ENCODE measurements at regions not wholly inside any gene's neighbourhood (a gene's known extent, or its start where the extent isn't known, plus 50 kb on each side); places are given as distances from the start of the nearest gene placed in this dataset.
"Not testable (repeated sequence)": the region's sequence is repeated elsewhere in the genome, so short reads cannot be mapped to it uniquely, and the experiment has no call there.

DNA sequence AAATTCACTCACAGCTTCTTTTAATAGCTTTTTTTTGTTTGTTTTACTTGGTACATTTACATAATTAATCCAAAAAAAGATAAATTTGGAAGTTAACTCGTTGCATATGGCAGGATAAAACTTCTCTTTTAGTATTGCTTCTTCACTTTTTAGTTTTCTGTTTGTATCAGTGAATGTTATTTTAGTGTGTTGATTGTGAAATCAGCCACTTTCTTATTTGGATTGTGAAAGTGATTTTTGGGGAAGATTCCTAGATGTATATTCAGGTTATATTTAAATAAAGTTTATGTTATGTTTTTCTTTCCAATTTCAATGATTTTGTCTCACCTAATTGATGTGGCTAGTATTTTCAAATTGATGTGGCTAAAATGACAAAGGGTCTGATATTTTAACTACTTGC lies 693.9 kb upstream of the MGAT4C start:
- H3K4me1 Mint-ChIP-seq (ENCODE audit: low read depth), result no peaks in the 10 kb centered on the region
- TF ChIP-seq, protein P1, sequence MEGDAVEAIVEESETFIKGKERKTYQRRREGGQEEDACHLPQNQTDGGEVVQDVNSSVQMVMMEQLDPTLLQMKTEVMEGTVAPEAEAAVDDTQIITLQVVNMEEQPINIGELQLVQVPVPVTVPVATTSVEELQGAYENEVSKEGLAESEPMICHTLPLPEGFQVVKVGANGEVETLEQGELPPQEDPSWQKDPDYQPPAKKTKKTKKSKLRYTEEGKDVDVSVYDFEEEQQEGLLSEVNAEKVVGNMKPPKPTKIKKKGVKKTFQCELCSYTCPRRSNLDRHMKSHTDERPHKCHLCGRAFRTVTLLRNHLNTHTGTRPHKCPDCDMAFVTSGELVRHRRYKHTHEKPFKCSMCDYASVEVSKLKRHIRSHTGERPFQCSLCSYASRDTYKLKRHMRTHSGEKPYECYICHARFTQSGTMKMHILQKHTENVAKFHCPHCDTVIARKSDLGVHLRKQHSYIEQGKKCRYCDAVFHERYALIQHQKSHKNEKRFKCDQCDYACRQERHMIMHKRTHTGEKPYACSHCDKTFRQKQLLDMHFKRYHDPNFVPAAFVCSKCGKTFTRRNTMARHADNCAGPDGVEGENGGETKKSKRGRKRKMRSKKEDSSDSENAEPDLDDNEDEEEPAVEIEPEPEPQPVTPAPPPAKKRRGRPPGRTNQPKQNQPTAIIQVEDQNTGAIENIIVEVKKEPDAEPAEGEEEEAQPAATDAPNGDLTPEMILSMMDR (IDR thresholded peaks at IDR 0.05), result no peak

DNA sequence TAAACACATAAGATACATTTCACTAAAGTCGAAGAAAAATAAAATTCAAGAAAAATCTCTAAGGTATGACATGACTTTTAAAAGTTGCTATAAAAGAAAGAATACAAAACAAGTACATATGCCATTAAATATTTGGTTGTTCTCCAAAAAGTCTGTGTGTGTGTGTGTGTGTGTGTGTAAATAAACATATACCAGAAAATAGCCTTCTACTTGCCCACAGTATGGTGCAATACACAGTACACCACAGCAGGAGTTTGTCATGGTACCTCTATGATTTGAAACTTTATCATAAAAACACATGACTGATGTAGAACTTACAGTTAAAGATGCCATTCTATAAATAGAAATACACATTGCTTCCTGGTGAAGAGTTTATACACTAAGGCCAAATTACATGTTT lies 692.7 kb upstream of the MGAT4C start:
- peaks cover 18% of the 10 kb centered on the region for H3K9me3 Mint-ChIP-seq
- DNase-seq, result no peak
- no peaks in the 10 kb centered on the region for H3K27me3 Mint-ChIP-seq (ENCODE audit: insufficient read depth)
- TF ChIP-seq, protein P1 (IDR thresholded peaks at IDR 0.05), result no peak
- no peak overlapping the region for H3K4me3 Mint-ChIP-seq
- H3K4me1 Mint-ChIP-seq (ENCODE audit: low read depth), result no peaks in the 10 kb centered on the region
- H3K27ac Mint-ChIP-seq, result no peak overlapping the region
- no peaks in the 10 kb centered on the region for H3K36me3 Mint-ChIP-seq (ENCODE audit: low read depth)

More for the DNA sequence above, 693.9 kb upstream of the MGAT4C start:
- peaks cover 25% of the 10 kb centered on the region for H3K9me3 Mint-ChIP-seq
- no peak overlapping the region for H3K27ac Mint-ChIP-seq
- H3K27me3 Mint-ChIP-seq (ENCODE audit: insufficient read depth), result no peaks in the 10 kb centered on the region
- DNase-seq, result no peak
- H3K36me3 Mint-ChIP-seq (ENCODE audit: low read depth), result no peaks in the 10 kb centered on the region
- no peak overlapping the region for H3K4me3 Mint-ChIP-seq

DNA sequence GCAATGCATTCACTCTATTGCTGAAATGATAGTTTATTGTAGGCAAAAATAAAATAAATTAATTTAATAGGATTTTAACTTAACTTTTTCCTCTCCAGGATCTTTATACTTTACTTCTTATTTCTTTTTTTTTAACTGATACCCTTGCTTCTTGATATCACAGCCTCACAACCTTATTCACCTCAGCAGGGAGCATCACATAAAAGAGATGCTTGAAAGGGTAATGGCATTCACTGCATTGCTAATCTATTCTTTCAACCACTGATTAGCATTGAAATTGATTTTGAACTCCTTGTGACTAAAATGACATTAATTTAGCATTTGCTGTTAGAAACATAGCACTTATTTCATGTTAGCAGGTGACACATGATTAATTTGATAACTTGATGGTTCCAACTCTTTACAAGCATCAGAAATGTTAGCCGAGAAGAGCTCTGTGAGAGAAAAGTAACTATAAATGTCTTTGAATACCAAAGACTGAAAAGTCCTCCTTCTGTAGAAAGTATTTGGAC lies 689.5 kb upstream of the MGAT4C start:
- Mint-ChIP-seq H3K9me3 (peaks cover 31% of the 10 kb centered on the region), H3K36me3 (ENCODE audit: low read depth) (no peaks in the 10 kb centered on the region), H3K4me3 (no peak overlapping the region), H3K27me3 (ENCODE audit: insufficient read depth) (no peaks in the 10 kb centered on the region; the same call in 1 of the 2 replicates), H3K27ac (no peak overlapping the region), H3K4me1 (ENCODE audit: low read depth) (no peaks in the 10 kb centered on the region)
- DNase-seq, result no peak
- TF ChIP-seq, protein P1 (IDR thresholded peaks at IDR 0.05), result no peak

DNA sequence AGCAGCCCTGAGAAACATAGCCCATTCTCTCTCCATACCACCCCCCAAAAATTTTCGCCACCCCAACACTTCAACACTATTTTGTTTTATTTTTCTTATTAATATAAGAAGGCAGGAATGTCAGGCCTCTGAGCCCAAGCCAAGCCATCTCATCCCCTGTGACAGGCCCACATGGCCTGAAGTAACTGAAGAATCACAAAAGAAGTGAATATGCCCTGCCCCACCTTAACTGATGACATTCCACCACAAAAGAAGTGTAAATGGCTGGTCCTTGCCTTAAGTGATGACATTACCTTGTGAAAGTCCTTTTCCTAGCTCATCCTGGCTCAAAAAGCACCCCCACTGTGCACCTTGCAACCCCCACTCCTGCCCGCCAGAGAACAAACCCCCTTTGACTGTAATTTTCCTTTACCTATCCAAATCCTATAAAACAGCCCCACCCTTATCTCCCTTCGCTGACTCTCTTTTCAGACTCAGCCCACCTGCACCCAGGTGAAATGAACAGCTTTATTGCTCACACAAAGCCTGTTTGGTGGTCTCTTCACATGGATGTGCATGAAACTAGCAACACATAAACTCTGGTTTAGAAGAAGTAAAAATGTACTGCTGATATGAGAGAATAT lies 688.1 kb upstream of the MGAT4C start:
- DNase-seq; H3K27ac Mint-ChIP-seq; H3K4me1 Mint-ChIP-seq (ENCODE audit: low read depth); H3K27me3 Mint-ChIP-seq (ENCODE audit: insufficient read depth); H3K4me3 Mint-ChIP-seq; H3K36me3 Mint-ChIP-seq (ENCODE audit: low read depth): not testable (repeated sequence)
- peaks cover 43% of the 10 kb centered on the region for H3K9me3 Mint-ChIP-seq

DNA sequence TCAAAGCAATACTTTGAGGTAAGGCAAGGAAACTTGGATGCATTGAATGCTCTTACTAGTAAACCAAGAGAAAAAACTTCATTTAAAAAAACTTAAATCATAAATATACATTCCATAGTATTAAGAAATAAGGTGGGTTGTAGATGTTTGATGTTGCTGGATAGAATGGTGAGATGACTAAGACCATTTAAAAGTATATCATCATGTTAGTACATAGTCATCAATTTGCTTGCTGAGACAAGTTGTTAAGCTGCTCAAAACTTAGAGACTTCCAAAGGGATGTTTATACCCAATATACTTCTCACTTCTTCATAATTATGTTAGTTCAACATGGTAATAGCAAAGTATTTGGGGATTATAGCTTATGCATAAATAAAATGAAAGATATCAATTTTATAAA lies 675.5 kb upstream of the MGAT4C start:
- peaks cover 23% of the 10 kb centered on the region for H3K9me3 Mint-ChIP-seq
- no peaks in the 10 kb centered on the region; the same call in 1 of the 2 replicates for H3K36me3 Mint-ChIP-seq (ENCODE audit: low read depth)
- no peaks in the 10 kb centered on the region for H3K4me1 Mint-ChIP-seq (ENCODE audit: low read depth)
- H3K27ac Mint-ChIP-seq, result no peak overlapping the region
- TF ChIP-seq, protein P1 (IDR thresholded peaks at IDR 0.05), result no peak
- no peak overlapping the region for H3K4me3 Mint-ChIP-seq
- no peaks in the 10 kb centered on the region for H3K27me3 Mint-ChIP-seq (ENCODE audit: insufficient read depth)
- DNase-seq, result no peak

DNA sequence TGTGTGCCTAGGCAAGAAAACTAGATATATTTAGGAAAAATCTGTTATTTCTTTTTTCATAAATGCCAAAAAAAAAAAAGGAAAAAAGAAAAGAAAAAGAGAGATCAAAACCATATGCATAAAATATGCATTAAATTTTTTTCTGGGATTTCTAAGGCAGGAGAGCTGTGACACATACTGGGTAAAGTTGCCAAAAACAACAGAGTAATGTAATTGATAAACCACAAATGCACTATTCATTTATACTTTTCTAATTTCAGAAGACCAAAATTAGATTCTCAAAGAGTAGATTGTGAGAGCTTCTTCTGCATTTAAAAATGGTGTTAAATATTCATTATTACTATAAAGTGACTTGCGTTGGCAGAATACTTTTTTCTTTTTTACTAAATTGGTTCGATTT lies 673.8 kb upstream of the MGAT4C start:
- H3K27me3 Mint-ChIP-seq (ENCODE audit: insufficient read depth), result no peaks in the 10 kb centered on the region
- TF ChIP-seq, protein P1 (IDR thresholded peaks at IDR 0.05), result no peak
- no peaks in the 10 kb centered on the region; the same call in 1 of the 2 replicates for H3K36me3 Mint-ChIP-seq (ENCODE audit: low read depth)
- H3K9me3 Mint-ChIP-seq, result peaks cover 28% of the 10 kb centered on the region
- H3K4me1 Mint-ChIP-seq (ENCODE audit: low read depth), result no peaks in the 10 kb centered on the region
- no peak overlapping the region for H3K27ac Mint-ChIP-seq
- H3K4me3 Mint-ChIP-seq, result no peak overlapping the region
- no peak for DNase-seq
